Choroid plexus epithelial cell (primary cell): ENCODE measurements at regions not wholly inside any gene's neighbourhood (a gene's known extent, or its start where the extent isn't known, plus 50 kb on each side); places are given as distances from the start of the nearest gene placed in this dataset.
A peak's percentile ranks its signal among the peaks of the same experiment; 100 is the strongest.

Source experiments
- DNase-seq: peaks from one replicate; pipeline ENCODE4 v3.0.0-alpha.2; 2010; ENCODE audit warnings: low read depth
- H3K4me3 ChIP-seq: 2 replicates; pipeline ENCODE4 v1.5.1; 2011; ENCODE audit warnings: low read depth, mild to moderate bottlenecking, control low read depth, low read length, moderate library complexity
- CTCF ChIP-seq: conservative IDR thresholded peaks from 2 replicates; pipeline ENCODE4 v1.5.1; 2011; ENCODE audit warnings: low read depth, mild to moderate bottlenecking, control low read depth, inconsistent platforms, low read length, moderate library complexity

GRCh38 chr15:79675982-79676381 lies 220.8 kb downstream of the MTHFS start:
- no peak for DNase-seq
- no peak overlapping the region for H3K4me3 ChIP-seq
- TF ChIP-seq CTCF = peak; percentile 16

- DNase-seq = no peak
- no peak for TF ChIP-seq CTCF
- H3K4me3 ChIP-seq = no peak overlapping the region
Observed at GRCh38 chr15:79676621-79677020, 220.2 kb downstream of the MTHFS start.

- DNase-seq = no peak
- H3K4me3 ChIP-seq = no peak overlapping the region
- no peak for TF ChIP-seq CTCF
Observed at GRCh38 chr15:79677241-79677640, 219.6 kb downstream of the MTHFS start.

- no peak for DNase-seq
- H3K4me3 ChIP-seq = no peak overlapping the region
- TF ChIP-seq CTCF = no peak
Observed at GRCh38 chr15:79678032-79678701, 218.6 kb downstream of the MTHFS start.

GRCh38 chr15:79680720-79681119 lies 216.1 kb downstream of the MTHFS start:
- DNase-seq = peak; percentile 80
- no peak for TF ChIP-seq CTCF
- H3K4me3 ChIP-seq = no peak overlapping the region

- no peak for TF ChIP-seq CTCF
- peak; percentile 78 for DNase-seq
- no peak overlapping the region for H3K4me3 ChIP-seq
Observed at GRCh38 chr15:79682285-79682684, 214.5 kb downstream of the MTHFS start.

GRCh38 chr15:79682851-79683288 lies 213.9 kb downstream of the MTHFS start:
- DNase-seq = peak; percentile 63
- TF ChIP-seq CTCF = no peak
- no peak overlapping the region for H3K4me3 ChIP-seq
